Omental fat pad (tissue), 3 donors: ENCODE measurements at regions not wholly inside any gene's neighbourhood (a gene's known extent, or its start where the extent isn't known, plus 50 kb on each side); places are given as distances from the start of the nearest gene placed in this dataset.

ENCODE experiments used
- ATAC-seq: fragments of 150-250 bp; one replicate; pipeline ENCODE4 v1.9.1; 2016; ENCODE audit warnings: mild to moderate bottlenecking, moderate library complexity; ENCODE audit not compliant: low FRiP score
- DNase-seq: peaks from one replicate; pipeline ENCODE4 v3.0.0-alpha.2; 2019; ENCODE audit warnings: low spot score
- TF ChIP-seq, protein P1 (sequence below), 3 donors: fragments of 450-650 bp; IDR thresholded peaks; one replicate each; pipeline ENCODE4 v1.5.1; 2016 to 2017; ENCODE audit warnings: antibody characterized with exemption in 3 of 3, mild to moderate bottlenecking in 3 of 3, moderate library complexity in 2 of 3

DNA sequence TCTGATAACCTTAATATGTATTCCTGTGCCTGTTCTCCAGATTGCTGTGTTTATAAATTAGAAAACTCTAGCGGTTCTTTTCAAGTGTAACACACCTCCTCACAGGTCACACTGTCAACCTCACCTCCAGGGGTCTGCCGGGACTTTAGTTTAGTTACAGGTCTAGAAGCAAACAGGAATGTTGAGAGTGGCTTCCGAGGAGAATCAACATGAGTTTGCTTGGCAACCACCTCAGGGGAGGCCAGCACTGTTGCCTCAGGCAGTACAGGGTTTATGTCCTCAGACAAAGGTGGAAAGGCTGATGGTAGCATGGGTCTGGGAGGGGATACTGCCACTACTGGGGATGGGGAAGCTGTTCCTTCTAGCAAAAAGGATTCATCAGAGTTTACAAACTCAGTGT is 438.0 kb downstream of the DTHD1 start:
- no peak for ATAC-seq
- DNase-seq: no peak
- TF ChIP-seq, protein P1, sequence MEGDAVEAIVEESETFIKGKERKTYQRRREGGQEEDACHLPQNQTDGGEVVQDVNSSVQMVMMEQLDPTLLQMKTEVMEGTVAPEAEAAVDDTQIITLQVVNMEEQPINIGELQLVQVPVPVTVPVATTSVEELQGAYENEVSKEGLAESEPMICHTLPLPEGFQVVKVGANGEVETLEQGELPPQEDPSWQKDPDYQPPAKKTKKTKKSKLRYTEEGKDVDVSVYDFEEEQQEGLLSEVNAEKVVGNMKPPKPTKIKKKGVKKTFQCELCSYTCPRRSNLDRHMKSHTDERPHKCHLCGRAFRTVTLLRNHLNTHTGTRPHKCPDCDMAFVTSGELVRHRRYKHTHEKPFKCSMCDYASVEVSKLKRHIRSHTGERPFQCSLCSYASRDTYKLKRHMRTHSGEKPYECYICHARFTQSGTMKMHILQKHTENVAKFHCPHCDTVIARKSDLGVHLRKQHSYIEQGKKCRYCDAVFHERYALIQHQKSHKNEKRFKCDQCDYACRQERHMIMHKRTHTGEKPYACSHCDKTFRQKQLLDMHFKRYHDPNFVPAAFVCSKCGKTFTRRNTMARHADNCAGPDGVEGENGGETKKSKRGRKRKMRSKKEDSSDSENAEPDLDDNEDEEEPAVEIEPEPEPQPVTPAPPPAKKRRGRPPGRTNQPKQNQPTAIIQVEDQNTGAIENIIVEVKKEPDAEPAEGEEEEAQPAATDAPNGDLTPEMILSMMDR (IDR thresholded peaks at IDR 0.05): no peak

DNA sequence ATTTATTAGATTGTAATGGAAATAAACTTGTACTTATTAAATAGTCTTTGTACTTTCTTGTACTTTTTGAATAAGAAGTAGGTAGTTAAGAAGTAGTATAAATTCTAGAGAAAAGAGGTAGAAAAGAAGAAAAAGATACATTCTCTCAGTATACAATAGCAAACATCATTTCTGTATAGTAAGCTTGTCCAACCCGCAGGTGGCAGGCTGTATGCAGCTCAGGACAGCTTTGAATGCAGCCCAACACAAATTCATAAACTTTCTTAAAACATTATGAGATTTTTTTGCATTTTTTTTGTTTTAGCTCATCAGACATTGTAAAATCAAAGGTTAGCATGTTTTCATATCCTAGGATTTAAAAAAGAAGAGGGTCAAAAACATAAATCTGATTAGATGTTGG is 441.6 kb downstream of the DTHD1 start:
- TF ChIP-seq, protein P1 (IDR thresholded peaks at IDR 0.05): no peak
- DNase-seq: no peak
- no peak for ATAC-seq

DNA sequence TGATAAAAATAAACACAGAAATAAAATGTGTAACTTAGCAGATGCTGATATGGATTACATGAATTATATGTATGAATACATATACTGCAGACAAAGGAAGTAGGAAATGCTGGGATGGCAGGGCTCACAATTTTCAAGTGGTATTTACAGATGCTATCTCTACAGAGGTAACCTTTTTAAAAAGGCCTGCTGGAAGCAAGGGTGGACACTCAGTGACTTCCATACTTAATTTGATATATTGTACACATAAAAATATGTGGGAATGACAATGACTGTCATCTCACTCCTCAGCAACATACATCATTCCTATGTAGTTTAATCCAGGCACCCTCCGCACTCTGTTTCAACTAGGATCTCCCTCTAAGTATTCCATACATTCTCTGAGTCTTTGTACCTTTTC is 452.9 kb downstream of the DTHD1 start:
- no peak for ATAC-seq
- TF ChIP-seq, protein P1 (IDR thresholded peaks at IDR 0.05): no peak
- no peak for DNase-seq

DNA sequence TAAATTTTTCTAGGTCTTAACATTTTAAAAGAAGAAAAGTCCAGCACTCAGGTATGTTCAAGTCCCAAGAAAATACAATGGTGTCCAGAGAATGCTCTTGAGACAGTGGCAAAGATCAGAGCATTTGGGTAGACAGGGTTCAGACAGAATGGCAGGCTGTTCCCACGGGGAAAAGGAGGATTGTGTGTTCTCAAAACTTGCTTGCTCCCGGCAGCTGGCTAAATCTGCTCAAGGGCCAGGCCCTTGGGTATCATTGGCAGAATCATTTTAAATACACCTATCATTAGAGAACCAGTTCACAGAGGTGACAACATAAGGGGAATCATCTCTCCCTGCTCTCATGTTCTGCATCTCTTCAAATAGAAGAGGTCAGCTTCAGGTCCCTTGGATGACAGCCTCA is 456.3 kb downstream of the DTHD1 start:
- no peak for ATAC-seq
- DNase-seq: no peak
- TF ChIP-seq, protein P1 (IDR thresholded peaks at IDR 0.05): no peak

DNA sequence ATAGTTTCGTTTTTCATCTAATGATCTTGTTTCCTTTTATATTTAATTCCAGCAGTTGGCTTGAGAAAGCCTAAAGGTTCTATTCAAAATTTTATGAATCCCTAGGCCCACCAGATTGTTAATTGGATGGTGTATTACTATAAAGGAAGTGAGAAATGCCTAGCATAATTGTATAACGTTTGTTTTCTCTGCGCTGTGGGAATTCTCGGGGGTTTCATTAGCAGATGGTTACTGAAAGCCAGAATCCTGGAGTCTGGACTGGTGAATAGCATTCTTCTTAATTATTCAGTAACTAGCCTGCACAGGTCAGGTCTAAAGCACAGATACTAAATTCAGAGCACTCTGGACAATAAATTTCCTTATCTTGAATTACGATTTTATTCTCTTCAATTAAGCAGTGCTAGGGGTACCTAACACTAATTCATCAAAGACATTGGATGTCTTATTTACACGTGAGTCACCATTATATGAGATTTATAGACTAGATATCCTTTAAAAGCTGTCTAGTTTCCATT is 459.4 kb downstream of the DTHD1 start:
- ATAC-seq (no peak), DNase-seq (no peak)
- TF ChIP-seq, protein P1 (IDR thresholded peaks at IDR 0.05): no peak

DNA sequence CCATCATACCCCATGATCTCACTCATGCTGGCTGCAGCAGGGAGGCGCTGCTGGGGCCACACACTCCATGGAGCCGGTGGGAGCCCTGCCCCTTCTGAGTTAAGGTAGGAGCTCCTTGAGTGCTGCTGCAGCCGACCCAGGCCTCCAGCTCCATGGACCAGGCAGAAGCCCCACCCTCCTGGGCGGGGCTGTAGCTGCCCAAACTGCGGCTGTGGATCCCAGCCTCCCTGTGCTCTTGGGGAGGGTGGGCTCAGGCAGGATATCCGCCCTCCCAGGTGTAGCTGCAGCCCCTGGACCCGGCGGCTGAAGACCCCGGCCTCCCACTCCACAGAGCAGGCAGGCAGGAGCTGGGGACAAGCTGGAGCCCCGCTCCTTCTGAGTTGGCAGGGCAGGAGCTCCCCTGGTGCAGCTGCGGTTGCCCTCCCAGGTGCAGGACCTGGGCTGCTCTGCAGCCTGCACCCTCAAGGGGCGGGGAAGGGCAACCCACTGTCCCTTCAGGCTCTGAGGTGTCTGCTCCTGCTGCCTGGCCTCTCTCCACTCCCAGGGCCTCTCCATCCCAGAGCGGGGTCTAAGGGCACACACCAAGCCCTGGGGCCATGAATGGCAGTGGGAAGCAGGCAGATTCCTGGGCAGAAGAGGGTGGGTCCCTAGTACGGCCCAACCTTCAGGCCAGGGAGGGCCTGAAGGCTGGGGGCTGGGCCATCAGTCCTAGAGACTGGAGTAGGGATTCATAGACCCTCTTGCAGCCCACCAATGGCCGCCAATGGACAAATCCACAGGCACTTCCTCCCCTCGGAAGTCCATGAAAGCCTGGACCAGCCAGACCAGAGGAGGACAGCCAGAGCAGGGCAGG is 466.1 kb downstream of the DTHD1 start:
- TF ChIP-seq, protein P1 (IDR thresholded peaks at IDR 0.05): no peak
- ATAC-seq (no peak), DNase-seq (no peak)

DNA sequence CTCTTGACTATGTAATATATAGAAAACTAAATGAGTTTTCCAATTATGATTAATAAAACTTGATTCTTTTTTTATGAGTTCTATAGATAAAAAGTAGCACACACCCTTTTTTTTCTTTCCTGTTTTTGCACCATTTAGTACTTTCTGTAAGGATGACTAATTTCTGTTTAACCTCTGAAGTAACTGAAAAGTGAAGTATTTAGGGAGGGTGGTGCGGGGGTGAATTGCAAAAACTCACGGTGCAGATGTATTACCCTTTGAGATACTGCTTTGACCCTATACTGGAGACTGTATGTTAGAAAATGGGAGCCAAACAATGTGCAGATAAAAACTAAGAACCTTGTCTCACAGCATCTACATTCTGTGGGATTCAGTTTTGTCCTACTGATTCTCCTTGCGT is 471.6 kb downstream of the DTHD1 start:
- TF ChIP-seq, protein P1 (IDR thresholded peaks at IDR 0.05): no peak
- no peak for DNase-seq
- no peak for ATAC-seq
